Cardiac muscle cell (in vitro differentiated cells and primary cell): ENCODE measurements at regions not wholly inside any gene's neighbourhood (a gene's known extent, or its start where the extent isn't known, plus 50 kb on each side); places are given as distances from the start of the nearest gene placed in this dataset.

ENCODE experiments used
- DNase-seq, 2 donors: peaks; one replicate each; pipeline versions ENCODE4 v3.0.0 to v3.0.0-alpha.2; 2010 to 2017; ENCODE audit warnings: low read depth in 1 of 2, low spot score in 1 of 2
- H3K27ac ChIP-seq: fragments of 200-600 bp; sonication (generic); 2 replicates; pipeline ENCODE4 v1.5.1; 2016
- H3K27me3 ChIP-seq: fragments of 200-600 bp; sonication (generic); 2 replicates; pipeline ENCODE4 v1.6.0; 2016; ENCODE audit warnings: control low read depth
- H3K36me3 ChIP-seq: fragments of 200-600 bp; sonication (generic); 2 replicates; pipeline ENCODE4 v1.5.1; 2016; ENCODE audit warnings: control low read depth
- H3K4me1 ChIP-seq: fragments of 200-600 bp; sonication (generic); 2 replicates; pipeline ENCODE4 v1.8.1; 2017; ENCODE audit warnings: low read depth, mild to moderate bottlenecking, mixed run types
- H3K4me3 ChIP-seq: fragments of 200-600 bp; sonication (generic); 2 replicates; pipeline ENCODE4 v1.5.1; 2016; ENCODE audit warnings: mild to moderate bottlenecking
- H3K9me3 ChIP-seq: fragments of 200-600 bp; sonication (generic); 2 replicates; pipeline ENCODE4 v1.5.1; 2017; ENCODE audit warnings: low read depth, mild to moderate bottlenecking, control low read depth
- CTCF ChIP-seq: IDR thresholded peaks from 2 replicates; pipeline ENCODE4 v1.5.1; 2012; ENCODE audit warnings: low read depth, mild to moderate bottlenecking, low read length

DNA sequence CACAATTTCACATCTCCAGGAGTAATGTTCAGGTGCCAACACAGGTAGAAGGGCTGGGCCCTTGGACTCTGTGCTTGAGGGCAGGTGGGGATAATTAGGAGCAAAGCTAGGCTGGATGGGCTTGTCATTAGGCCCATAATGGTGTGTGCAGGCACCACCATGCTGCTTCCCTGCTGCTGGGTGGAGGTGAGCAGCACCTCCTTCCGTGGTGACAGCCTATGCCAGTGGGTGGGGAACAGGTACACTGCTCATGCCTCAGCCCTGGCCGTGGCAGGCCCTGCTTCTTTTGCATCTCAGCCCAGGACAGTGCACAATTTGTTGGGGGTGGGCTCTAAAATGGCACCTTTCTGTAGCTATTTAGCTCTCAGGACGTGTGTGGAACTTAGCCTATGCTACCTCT is 955.5 kb downstream of the TMTC2 start:
- no peaks in the 10 kb centered on the region for H3K27me3 ChIP-seq
- no peak for DNase-seq
- no peaks in the 10 kb centered on the region for H3K36me3 ChIP-seq
- no peaks in the 10 kb centered on the region for H3K9me3 ChIP-seq
- no peak overlapping the region for H3K4me3 ChIP-seq
- H3K4me1 ChIP-seq: no peaks in the 10 kb centered on the region
- H3K27ac ChIP-seq: no peak overlapping the region
- TF ChIP-seq CTCF: no peak

- H3K27ac ChIP-seq: no peak overlapping the region
- H3K36me3 ChIP-seq: no peaks in the 10 kb centered on the region
- no peak overlapping the region for H3K4me3 ChIP-seq
- no peak for DNase-seq
- no peaks in the 10 kb centered on the region for H3K4me1 ChIP-seq
- no peaks in the 10 kb centered on the region for H3K9me3 ChIP-seq
- no peak for TF ChIP-seq CTCF
- H3K27me3 ChIP-seq: no peaks in the 10 kb centered on the region
Observed at GRCh38 chr12:83641789-83642188, 955.1 kb downstream of the TMTC2 start.

- H3K27me3 ChIP-seq: no peaks in the 10 kb centered on the region
- no peaks in the 10 kb centered on the region for H3K9me3 ChIP-seq
- no peak for TF ChIP-seq CTCF
- no peaks in the 10 kb centered on the region for H3K36me3 ChIP-seq
- no peaks in the 10 kb centered on the region for H3K4me1 ChIP-seq
- DNase-seq: no peak
- H3K27ac ChIP-seq: no peak overlapping the region
- no peak overlapping the region for H3K4me3 ChIP-seq
Observed at GRCh38 chr12:83634726-83635267, 948.1 kb downstream of the TMTC2 start.

DNA sequence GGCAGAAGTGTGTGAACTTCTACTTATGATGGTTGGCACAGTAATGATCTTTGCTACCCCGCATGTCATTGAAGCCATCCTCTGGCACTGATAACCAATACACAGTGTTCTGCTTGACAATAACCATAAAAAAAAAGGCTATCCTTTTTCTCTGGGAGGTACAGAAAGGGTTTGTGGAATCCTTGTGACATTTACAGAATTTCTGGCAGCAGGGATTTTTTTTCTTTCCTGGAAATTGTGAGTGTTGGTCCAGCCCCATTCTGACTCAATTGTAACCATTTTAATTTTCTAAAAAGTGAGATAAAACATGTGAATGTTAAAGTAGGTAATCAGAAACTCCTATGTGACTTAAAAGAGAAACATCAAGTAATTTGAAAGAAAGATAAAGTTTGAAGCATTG is 943.8 kb downstream of the TMTC2 start:
- DNase-seq: no peak
- no peaks in the 10 kb centered on the region for H3K9me3 ChIP-seq
- H3K36me3 ChIP-seq: no peaks in the 10 kb centered on the region
- no peaks in the 10 kb centered on the region for H3K4me1 ChIP-seq
- no peaks in the 10 kb centered on the region for H3K27me3 ChIP-seq
- H3K27ac ChIP-seq: no peak overlapping the region
- H3K4me3 ChIP-seq: no peak overlapping the region
- TF ChIP-seq CTCF: no peak

GRCh38 chr12:83629931-83630330 is 943.2 kb downstream of the TMTC2 start:
- Histone ChIP-seq H3K4me1 (no peaks in the 10 kb centered on the region), H3K27ac (no peak overlapping the region), H3K36me3 (no peaks in the 10 kb centered on the region), H3K4me3 (no peak overlapping the region), H3K9me3 (no peaks in the 10 kb centered on the region), H3K27me3 (no peaks in the 10 kb centered on the region)
- DNase-seq: no peak
- no peak for TF ChIP-seq CTCF

GRCh38 chr12:83622205-83622604 is 935.5 kb downstream of the TMTC2 start:
- TF ChIP-seq CTCF: no peak
- no peaks in the 10 kb centered on the region for H3K9me3 ChIP-seq
- no peaks in the 10 kb centered on the region for H3K27me3 ChIP-seq
- H3K4me3 ChIP-seq: no peak overlapping the region
- H3K27ac ChIP-seq: no peak overlapping the region
- DNase-seq: no peak
- no peaks in the 10 kb centered on the region for H3K36me3 ChIP-seq
- no peaks in the 10 kb centered on the region for H3K4me1 ChIP-seq
